ENCODE measurements at regions not wholly inside any gene's neighbourhood (a gene's known extent, or its start where the extent isn't known, plus 50 kb on each side); places are given as distances from the start of the nearest gene placed in this dataset.

DNA sequence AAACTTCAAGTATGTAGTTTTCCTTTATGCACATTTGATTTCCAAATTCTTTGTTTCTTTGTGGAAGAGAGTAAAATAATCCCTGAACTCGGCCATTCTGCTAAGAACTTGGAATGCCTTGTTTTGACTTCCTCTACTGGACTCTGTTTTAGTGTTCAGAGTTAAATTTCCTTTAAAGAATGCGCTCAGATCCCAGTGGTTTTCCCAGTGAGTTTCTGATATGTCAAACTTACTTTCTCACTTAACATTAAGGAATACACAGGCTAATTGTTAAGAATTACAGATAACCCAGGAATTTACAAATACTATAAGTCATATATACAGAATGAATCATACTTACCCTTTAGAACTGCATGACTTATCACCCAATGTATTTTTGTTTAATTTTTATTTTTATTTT lies 1067.6 kb upstream of the CELF2 start:
- TF ChIP-seq GATA2 (IDR thresholded peaks at IDR 0.05; ENCODE audit: low read depth, low read length) (no peak), GATA3 (IDR thresholded peaks at IDR 0.05; ENCODE audit: low read depth, low read length) (no peak)

All from SH-SY5Y (cell line).